H9 (cell line): ENCODE measurements at regions not wholly inside any gene's neighbourhood (a gene's known extent, or its start where the extent isn't known, plus 50 kb on each side); places are given as distances from the start of the nearest gene placed in this dataset.

Source experiments
- DNase-seq: peaks from one replicate; pipeline ENCODE4 v3.0.0-alpha.2; 2017
- H2AFZ ChIP-seq: one replicate; pipeline ENCODE4 v1.6.1; 2013; ENCODE audit warnings: mild to moderate bottlenecking, low read length, control low read depth, moderate library complexity
- H2AK5ac ChIP-seq: 2 replicates; pipeline ENCODE4 v1.6.1; 2013; ENCODE audit warnings: low read length, control low read depth, mixed read lengths; ENCODE audit not compliant: insufficient read length
- H2BK120ac ChIP-seq: one replicate; pipeline ENCODE4 v1.6.1; 2013; ENCODE audit warnings: low read depth, mild to moderate bottlenecking, low read length, control low read depth, inconsistent platforms; ENCODE audit not compliant: poor library complexity, severe bottlenecking
- H2BK12ac ChIP-seq: 2 replicates; pipeline ENCODE4 v1.6.1; 2013; ENCODE audit warnings: low read length, control low read depth, mixed read lengths, low read depth; ENCODE audit not compliant: insufficient read length
- H2BK15ac ChIP-seq: 2 replicates; pipeline ENCODE4 v1.6.1; 2013; ENCODE audit warnings: low read depth, low read length, control low read depth
- H2BK20ac ChIP-seq: one replicate; pipeline ENCODE4 v1.6.1; 2013; ENCODE audit warnings: low read depth, mild to moderate bottlenecking, low read length, control low read depth, inconsistent platforms; ENCODE audit not compliant: poor library complexity, severe bottlenecking
- H2BK5ac ChIP-seq: 2 replicates; pipeline ENCODE4 v1.6.1; 2013; ENCODE audit warnings: low read length, control low read depth, mixed read lengths; ENCODE audit not compliant: insufficient read length
- H3K14ac ChIP-seq: 2 replicates; pipeline ENCODE4 v1.6.1; 2013; ENCODE audit warnings: low read length, control low read depth; ENCODE audit not compliant: insufficient read depth
- H3K18ac ChIP-seq: 2 replicates; pipeline ENCODE4 v1.6.1; 2013; ENCODE audit warnings: low read depth, mild to moderate bottlenecking, mixed read lengths, low read length, control low read depth; ENCODE audit not compliant: insufficient read length
- H3K23ac ChIP-seq: 2 replicates; pipeline ENCODE4 v1.6.1; 2013; ENCODE audit warnings: low read length, control low read depth, mixed read lengths, low read depth; ENCODE audit not compliant: insufficient read length
- H3K23me2 ChIP-seq: 2 replicates; pipeline ENCODE4 v1.6.1; 2013; ENCODE audit warnings: low read depth, mild to moderate bottlenecking, mixed read lengths, low read length, control low read depth; ENCODE audit not compliant: insufficient read length, poor library complexity, severe bottlenecking
- H3K27ac ChIP-seq: 2 replicates; pipeline ENCODE4 v1.5.1; 2013; ENCODE audit warnings: low read length, control low read depth, mixed read lengths, low read depth; ENCODE audit not compliant: insufficient read length
- H3K27me3 ChIP-seq: 2 replicates; pipeline ENCODE4 v1.6.1; 2013; ENCODE audit warnings: low read length, control low read depth, inconsistent platforms; ENCODE audit not compliant: insufficient read depth
- H3K4ac ChIP-seq: 2 replicates; pipeline ENCODE4 v1.6.1; 2013; ENCODE audit warnings: low read depth, mild to moderate bottlenecking, control low read depth, inconsistent platforms, low read length, moderate library complexity
- H3K4me1 ChIP-seq: 2 replicates; pipeline ENCODE4 v1.6.1; 2013; ENCODE audit warnings: low read length, control low read depth, inconsistent platforms; ENCODE audit not compliant: insufficient read depth
- H3K4me2 ChIP-seq: 2 replicates; pipeline ENCODE4 v1.6.1; 2013; ENCODE audit warnings: low read length, control low read depth, mixed read lengths; ENCODE audit not compliant: insufficient read length, insufficient read depth
- H3K56ac ChIP-seq: 2 replicates; pipeline ENCODE4 v1.6.1; 2013; ENCODE audit warnings: low read depth, mild to moderate bottlenecking, mixed read lengths, low read length, control low read depth; ENCODE audit not compliant: insufficient read length
- H3K79me1 ChIP-seq: 2 replicates; pipeline ENCODE4 v1.6.1; 2013; ENCODE audit warnings: low read depth, mild to moderate bottlenecking, moderate library complexity, low read length, control low read depth, inconsistent platforms; ENCODE audit not compliant: insufficient read depth, poor library complexity, severe bottlenecking
- H3K79me2 ChIP-seq: 2 replicates; pipeline ENCODE4 v1.6.1; 2013; ENCODE audit warnings: low read length, control low read depth, inconsistent platforms; ENCODE audit not compliant: insufficient read depth
- H3K9ac ChIP-seq: 2 replicates; pipeline ENCODE4 v1.6.1; 2013; ENCODE audit warnings: low read length, control low read depth, mixed read lengths; ENCODE audit not compliant: insufficient read length; ENCODE audit errors: extremely low read depth
- H3K9me3 ChIP-seq: one replicate; pipeline ENCODE4 v1.6.1; 2013; ENCODE audit warnings: low read depth, low read length, inconsistent platforms; ENCODE audit not compliant: control insufficient read depth
- H3T11ph ChIP-seq: one replicate; pipeline ENCODE4 v1.6.1; 2013; ENCODE audit warnings: mild to moderate bottlenecking, low read length, control low read depth, inconsistent platforms
- H4K20me1 ChIP-seq: one replicate; pipeline ENCODE4 v1.6.1; 2013; ENCODE audit not compliant: control insufficient read depth, insufficient read length, insufficient read depth
- H4K5ac ChIP-seq: 2 replicates; pipeline ENCODE4 v1.6.1; 2013; ENCODE audit warnings: low read depth, mild to moderate bottlenecking, mixed read lengths, low read length, control low read depth; ENCODE audit not compliant: insufficient read length
- H4K8ac ChIP-seq: replicated peaks from 2 replicates; pipeline ENCODE4 v1.6.1; 2013; ENCODE audit warnings: low read length, control low read depth, mixed read lengths, low read depth; ENCODE audit not compliant: insufficient read length
- H4K91ac ChIP-seq: 2 replicates; pipeline ENCODE4 v1.6.1; 2013; ENCODE audit warnings: low read depth, mild to moderate bottlenecking, moderate library complexity, mixed read lengths, low read length, control low read depth; ENCODE audit not compliant: insufficient read length
- H3K27ac Mint-ChIP-seq, 3 experiments: 2 replicates in 2 of 3; 3 replicates in 1 of 3; pipeline ENCODE4 v1.8.0; 2020 to 2021; ENCODE audit warnings: mixed read lengths in 3 of 3, mild to moderate bottlenecking in 1 of 3, moderate library complexity in 1 of 3
- H3K27me3 Mint-ChIP-seq: 2 replicates; pipeline ENCODE4 v1.8.0; 2021; ENCODE audit warnings: low read depth, mild to moderate bottlenecking, moderate library complexity, mixed read lengths
- H3K36me3 Mint-ChIP-seq, 3 experiments: 2 replicates in 2 of 3; 3 replicates in 1 of 3; pipeline ENCODE4 v1.8.0; 2020 to 2021; ENCODE audit warnings: low read depth in 3 of 3, mixed read lengths in 3 of 3; ENCODE audit not compliant: insufficient read depth in 1 of 3
- H3K4me1 Mint-ChIP-seq, 2 experiments: 2 replicates each; pipeline ENCODE4 v1.8.0; 2020; ENCODE audit warnings: mixed read lengths in 2 of 2
- H3K4me3 Mint-ChIP-seq, 2 experiments: 2 replicates in 1 of 2; 3 replicates in 1 of 2; pipeline ENCODE4 v1.8.0; 2020 to 2021; ENCODE audit warnings: mild to moderate bottlenecking in 2 of 2, mixed read lengths in 2 of 2, moderate library complexity in 1 of 2
- H3K9me3 Mint-ChIP-seq, 2 experiments: 2 replicates in 1 of 2; 3 replicates in 1 of 2; pipeline ENCODE4 v1.8.0; 2020; ENCODE audit warnings: mild to moderate bottlenecking in 2 of 2, mixed read lengths in 2 of 2, moderate library complexity in 1 of 2
- CTCF ChIP-seq: fragments of 200-600 bp; sonication (generic); conservative IDR thresholded peaks from 3 replicates; pipeline ENCODE4 v1.8.0; 2021; ENCODE audit warnings: antibody characterized with exemption, mild to moderate bottlenecking
- WGBS: extraction: QIAGEN DNeasy Blood & Tissue Kit; methylation state at CpG from one replicate; pipeline ENCODE4 v1.1.7; 2013; ENCODE audit warnings: missing lambda C conversion rate, low lambda C conversion rate, mixed read lengths; ENCODE audit not compliant: insufficient read length; ENCODE audit errors: extremely low coverage; 5-methylcytosine and 5-hydroxymethylcytosine counted together

- no peak for TF ChIP-seq CTCF
- DNase-seq: no peak
- no peaks in the 10 kb centered on the region for H3K79me2 ChIP-seq
- no peak overlapping the region for H4K5ac ChIP-seq
- H3K9me3 Mint-ChIP-seq: no peaks in the 10 kb centered on the region
- H3K27ac ChIP-seq: no peak overlapping the region
- no peaks in the 10 kb centered on the region for H4K20me1 ChIP-seq
- no peaks in the 10 kb centered on the region for H3K27me3 ChIP-seq
- H2BK20ac ChIP-seq: no peak overlapping the region
- H3K4ac ChIP-seq: no peak overlapping the region
- H4K91ac ChIP-seq: no peak overlapping the region
- no peak overlapping the region for H3K9ac ChIP-seq
- H3K27ac Mint-ChIP-seq: no peak overlapping the region
- no peaks in the 10 kb centered on the region for H3K79me1 ChIP-seq
- no peaks in the 10 kb centered on the region for H3K4me1 Mint-ChIP-seq
- no peak overlapping the region for H3T11ph ChIP-seq
- no peak overlapping the region for H3K18ac ChIP-seq
- no peak overlapping the region for H3K4me3 Mint-ChIP-seq
- H3K27me3 Mint-ChIP-seq: no peaks in the 10 kb centered on the region
- no peak overlapping the region for H4K8ac ChIP-seq
- no peak overlapping the region for H2AK5ac ChIP-seq
- H3K4me1 ChIP-seq: no peaks in the 10 kb centered on the region
- no peak overlapping the region for H2BK12ac ChIP-seq
- no peak overlapping the region for H3K23ac ChIP-seq
- H2BK5ac ChIP-seq: no peak overlapping the region
- no peak overlapping the region for H3K56ac ChIP-seq
- no CpG with 5 or more reads among the region's 4 CpGs for WGBS
- H3K4me2 ChIP-seq: no peak overlapping the region
- H2AFZ ChIP-seq: no peak overlapping the region
- H3K23me2 ChIP-seq: no peaks in the 10 kb centered on the region
- H3K14ac ChIP-seq: no peak overlapping the region
- H2BK120ac ChIP-seq: no peak overlapping the region
- H2BK15ac ChIP-seq: no peak overlapping the region
- H3K36me3 Mint-ChIP-seq: no peaks in the 10 kb centered on the region
- no peaks in the 10 kb centered on the region for H3K9me3 ChIP-seq
Observed at GRCh38 chr6:156348424-156348823, 428.8 kb upstream of the ARID1B start.
